MM.1S (cell line): ENCODE measurements at regions not wholly inside any gene's neighbourhood (a gene's known extent, or its start where the extent isn't known, plus 50 kb on each side); places are given as distances from the start of the nearest gene placed in this dataset.

Source experiments
- CTCF ChIP-seq: fragments of 300-600 bp; sonication (generic); IDR thresholded peaks from 2 replicates; pipeline ENCODE4 v1.5.1; 2016; ENCODE audit warnings: antibody characterized with exemption, low read length, mixed read lengths
- EZH2 ChIP-seq: fragments of 300-600 bp; sonication (generic); optimal IDR thresholded peaks from 2 replicates; pipeline ENCODE3; 2017; ENCODE audit warnings: low read depth, mild to moderate bottlenecking, antibody characterized with exemption, low read length, mixed read lengths
- EZH2phosphoT487 ChIP-seq: fragments of 300-600 bp; sonication (generic); IDR thresholded peaks from 2 replicates; pipeline ENCODE4 v1.6.1; 2018; ENCODE audit warnings: antibody characterized with exemption, low read length

- TF ChIP-seq CTCF: no peak
- TF ChIP-seq EZH2phosphoT487: no peak
- no peak for TF ChIP-seq EZH2
Observed at GRCh38 chr14:96953087-96953874, 156.1 kb downstream of the VRK1 start.
